Natural killer cell (primary cell): ENCODE measurements at regions not wholly inside any gene's neighbourhood (a gene's known extent, or its start where the extent isn't known, plus 50 kb on each side); places are given as distances from the start of the nearest gene placed in this dataset.

ENCODE experiments used
- ATAC-seq, 3 donors: fragments of 150-1000 bp in 2 of 3; fragments of 200-7000 bp in 1 of 3; cut with Tn5 transposase; 1 replicate in 1 of 3; 2 replicates in 2 of 3; pipeline ENCODE4 v1.10.0; 2021; ENCODE audit warnings: mild to moderate bottlenecking in 2 of 3, moderate library complexity in 2 of 3
- DNase-seq, 2 donors: peaks; one replicate each; pipeline versions ENCODE4 v3.0.0 to v3.0.0-alpha.2; 2013 to 2021; ENCODE audit warnings: mixed read lengths in 1 of 2
- H3K27ac ChIP-seq: one replicate; pipeline ENCODE4 v1.5.1; 2013; ENCODE audit warnings: mild to moderate bottlenecking, low read length
- H3K27me3 ChIP-seq: one replicate; pipeline ENCODE4 v1.6.1; 2013; ENCODE audit warnings: low read length; ENCODE audit not compliant: control insufficient read depth, insufficient read depth
- H3K36me3 ChIP-seq: one replicate; pipeline ENCODE4 v1.6.1; 2013; ENCODE audit warnings: low read length; ENCODE audit not compliant: control insufficient read depth, insufficient read depth
- H3K4me1 ChIP-seq: one replicate; pipeline ENCODE4 v1.6.1; 2013; ENCODE audit warnings: low read length; ENCODE audit not compliant: control insufficient read depth, insufficient read depth
- H3K4me3 ChIP-seq: one replicate; pipeline ENCODE4 v1.5.1; 2013; ENCODE audit warnings: low read length
- H3K9me3 ChIP-seq: one replicate; pipeline ENCODE4 v1.6.1; 2013; ENCODE audit warnings: low read length; ENCODE audit not compliant: control insufficient read depth, insufficient read depth
- H3K27ac Mint-ChIP-seq, 2 donors: one replicate each; pipeline ENCODE4 v1.8.0; 2022; ENCODE audit warnings: mild to moderate bottlenecking in 2 of 2, mixed read lengths in 2 of 2, moderate library complexity in 1 of 2
- H3K27me3 Mint-ChIP-seq, 2 donors: one replicate each; pipeline ENCODE4 v1.8.0; 2022; ENCODE audit warnings: low read depth in 2 of 2, mixed read lengths in 2 of 2
- H3K36me3 Mint-ChIP-seq: one replicate; pipeline ENCODE4 v1.8.0; 2022; ENCODE audit warnings: mixed read lengths
- H3K4me1 Mint-ChIP-seq, 2 donors: one replicate each; pipeline ENCODE4 v1.8.0; 2022; ENCODE audit warnings: mixed read lengths in 2 of 2
- H3K4me3 Mint-ChIP-seq: one replicate; pipeline ENCODE4 v1.8.0; 2022; ENCODE audit warnings: mild to moderate bottlenecking, moderate library complexity, mixed read lengths
- H3K9me3 Mint-ChIP-seq, 2 donors: one replicate each; pipeline ENCODE4 v1.8.0; 2022; ENCODE audit warnings: mixed read lengths in 2 of 2
- WGBS: methylation state at CpG from one replicate; pipeline ENCODE4 v1.1.7; 2013; ENCODE audit warnings: missing lambda C conversion rate; ENCODE audit not compliant: insufficient coverage; 5-methylcytosine and 5-hydroxymethylcytosine counted together
- intact Hi-C: fragments of 100-400 bp; cut with micrococcal nuclease; formaldehyde crosslinking; loops from one replicate; pipeline ENCODE4 v1.14.2; 2022
- TF ChIP-seq, protein P1 (sequence below): fragments of 200-600 bp; IDR thresholded peaks from one replicate; pipeline ENCODE4 v1.8.0; 2022; ENCODE audit warnings: antibody characterized with exemption

DNA sequence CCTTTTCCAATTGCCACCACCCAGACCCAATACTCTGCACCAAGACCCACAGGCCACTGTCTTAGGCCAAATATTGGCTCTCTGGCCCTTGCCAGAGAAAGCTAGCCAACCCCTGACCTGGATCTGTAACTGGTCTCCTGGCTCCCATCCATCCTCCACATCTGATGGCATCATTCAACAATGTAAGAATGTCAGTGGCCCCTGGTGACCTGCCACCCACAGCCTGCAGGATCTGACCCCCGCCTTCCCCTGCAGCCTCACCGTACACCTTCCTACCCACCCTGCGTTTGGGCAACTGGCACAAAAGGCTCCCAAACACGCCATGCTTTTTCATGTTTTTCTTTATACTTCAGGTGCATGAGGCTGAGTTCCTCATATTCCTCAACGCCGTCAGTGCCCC lies 60.0 kb upstream of the ASAP2 start:
- WGBS: 86% methylated on average over 6 of the region's 6 CpGs
- Mint-ChIP-seq H3K27me3 (peaks cover 13 to 24% of the 10 kb centered on the region in 2 donors), H3K27ac (no peak overlapping the region), H3K4me1 (peaks cover 0 to 5% of the 10 kb centered on the region in 2 donors), H3K9me3 (no peaks in the 10 kb centered on the region), H3K4me3 (no peak overlapping the region), H3K36me3 (no peaks in the 10 kb centered on the region)
- Histone ChIP-seq H3K27me3 (peaks cover 4% of the 10 kb centered on the region), H3K4me1 (peaks cover 8% of the 10 kb centered on the region), H3K9me3 (no peaks in the 10 kb centered on the region), H3K27ac (no peak overlapping the region), H3K4me3 (no peak overlapping the region), H3K36me3 (no peaks in the 10 kb centered on the region)
- ATAC-seq (no peak), DNase-seq (no peak)
- intact Hi-C loops: no loop called here
- TF ChIP-seq, protein P1, sequence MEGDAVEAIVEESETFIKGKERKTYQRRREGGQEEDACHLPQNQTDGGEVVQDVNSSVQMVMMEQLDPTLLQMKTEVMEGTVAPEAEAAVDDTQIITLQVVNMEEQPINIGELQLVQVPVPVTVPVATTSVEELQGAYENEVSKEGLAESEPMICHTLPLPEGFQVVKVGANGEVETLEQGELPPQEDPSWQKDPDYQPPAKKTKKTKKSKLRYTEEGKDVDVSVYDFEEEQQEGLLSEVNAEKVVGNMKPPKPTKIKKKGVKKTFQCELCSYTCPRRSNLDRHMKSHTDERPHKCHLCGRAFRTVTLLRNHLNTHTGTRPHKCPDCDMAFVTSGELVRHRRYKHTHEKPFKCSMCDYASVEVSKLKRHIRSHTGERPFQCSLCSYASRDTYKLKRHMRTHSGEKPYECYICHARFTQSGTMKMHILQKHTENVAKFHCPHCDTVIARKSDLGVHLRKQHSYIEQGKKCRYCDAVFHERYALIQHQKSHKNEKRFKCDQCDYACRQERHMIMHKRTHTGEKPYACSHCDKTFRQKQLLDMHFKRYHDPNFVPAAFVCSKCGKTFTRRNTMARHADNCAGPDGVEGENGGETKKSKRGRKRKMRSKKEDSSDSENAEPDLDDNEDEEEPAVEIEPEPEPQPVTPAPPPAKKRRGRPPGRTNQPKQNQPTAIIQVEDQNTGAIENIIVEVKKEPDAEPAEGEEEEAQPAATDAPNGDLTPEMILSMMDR: no peak

- H3K36me3 ChIP-seq: no peaks in the 10 kb centered on the region
- H3K4me3 ChIP-seq: no peak overlapping the region
- H3K9me3 Mint-ChIP-seq: no peaks in the 10 kb centered on the region
- peaks cover 4% of the 10 kb centered on the region for H3K27me3 ChIP-seq
- H3K27ac ChIP-seq: no peak overlapping the region
- no peak overlapping the region for H3K27ac Mint-ChIP-seq
- DNase-seq: no peak
- H3K9me3 ChIP-seq: no peaks in the 10 kb centered on the region
- no peak overlapping the region for H3K4me3 Mint-ChIP-seq
- peaks cover 0 to 5% of the 10 kb centered on the region in 2 donors for H3K4me1 Mint-ChIP-seq
- H3K27me3 Mint-ChIP-seq: peaks cover 13 to 27% of the 10 kb centered on the region in 2 donors
- 83% methylated on average over 28 of the region's 28 CpGs for WGBS
- TF ChIP-seq, protein P1: no peak
- no peak for ATAC-seq
- H3K36me3 Mint-ChIP-seq: no peaks in the 10 kb centered on the region
- peaks cover 8% of the 10 kb centered on the region for H3K4me1 ChIP-seq
- intact Hi-C loops: no loop called here
Observed at GRCh38 chr2:9145752-9146430, 60.7 kb upstream of the ASAP2 start.

- no peak overlapping the region for H3K27ac Mint-ChIP-seq
- no peak overlapping the region for H3K4me3 ChIP-seq
- H3K4me1 Mint-ChIP-seq: peaks cover 0 to 5% of the 10 kb centered on the region in 2 donors
- H3K27me3 ChIP-seq: peaks cover 4% of the 10 kb centered on the region
- no peak for DNase-seq
- no peaks in the 10 kb centered on the region for H3K9me3 Mint-ChIP-seq
- 90% methylated on average over 9 of the region's 13 CpGs for WGBS
- TF ChIP-seq, protein P1: no peak
- H3K36me3 ChIP-seq: no peaks in the 10 kb centered on the region
- intact Hi-C loops: no loop called here
- H3K4me1 ChIP-seq: peaks cover 8% of the 10 kb centered on the region
- no peak overlapping the region for H3K4me3 Mint-ChIP-seq
- H3K9me3 ChIP-seq: no peaks in the 10 kb centered on the region
- no peak overlapping the region for H3K27ac ChIP-seq
- peaks cover 15 to 27% of the 10 kb centered on the region in 2 donors for H3K27me3 Mint-ChIP-seq
- H3K36me3 Mint-ChIP-seq: no peaks in the 10 kb centered on the region
- no peak for ATAC-seq
Observed at GRCh38 chr2:9145109-9145751, 61.4 kb upstream of the ASAP2 start.
